ENCODE measurements at regions not wholly inside any gene's neighbourhood (a gene's known extent, or its start where the extent isn't known, plus 50 kb on each side); places are given as distances from the start of the nearest gene placed in this dataset.

DNA sequence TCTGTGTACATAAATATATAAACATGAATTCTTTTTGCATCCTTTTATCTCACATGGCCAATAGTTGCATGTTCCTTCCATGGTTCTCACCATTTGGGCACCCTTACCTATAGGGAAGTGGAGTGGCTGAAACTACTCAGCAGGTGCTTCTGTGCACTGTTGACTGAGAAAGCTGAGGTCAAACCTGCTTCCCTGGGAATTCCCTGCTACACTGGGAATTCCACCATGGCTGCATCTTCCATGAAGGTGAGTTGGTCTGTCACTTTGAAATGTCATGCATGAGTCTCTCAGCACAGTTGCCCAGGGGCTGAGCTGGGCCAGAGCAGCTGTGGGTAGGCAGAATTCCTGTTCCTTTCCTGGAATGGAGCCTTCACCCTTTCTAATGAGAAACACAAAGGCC, 193.8 kb upstream of the PRSS16 start:
- DNase-seq = no peak

DNA sequence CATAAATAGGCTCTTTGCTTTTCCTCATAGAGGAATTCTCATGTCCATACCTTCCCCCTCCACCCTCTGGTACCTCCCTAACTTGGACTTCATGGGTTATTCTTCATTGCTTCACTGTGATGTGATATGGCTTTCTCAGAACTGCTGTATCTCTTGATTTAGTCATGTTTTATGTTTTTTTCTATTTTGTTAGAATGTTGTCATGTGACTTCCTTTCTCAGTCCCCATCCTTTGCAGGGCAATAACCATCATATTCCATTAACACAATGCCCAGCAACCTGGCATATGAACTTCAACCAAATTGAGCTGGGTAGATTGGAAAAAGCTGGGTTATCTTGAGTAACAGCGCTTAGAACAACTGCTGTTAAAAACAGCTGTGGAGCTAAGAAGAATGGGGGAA, 190.9 kb upstream of the PRSS16 start:
- DNase-seq = no peak

DNA sequence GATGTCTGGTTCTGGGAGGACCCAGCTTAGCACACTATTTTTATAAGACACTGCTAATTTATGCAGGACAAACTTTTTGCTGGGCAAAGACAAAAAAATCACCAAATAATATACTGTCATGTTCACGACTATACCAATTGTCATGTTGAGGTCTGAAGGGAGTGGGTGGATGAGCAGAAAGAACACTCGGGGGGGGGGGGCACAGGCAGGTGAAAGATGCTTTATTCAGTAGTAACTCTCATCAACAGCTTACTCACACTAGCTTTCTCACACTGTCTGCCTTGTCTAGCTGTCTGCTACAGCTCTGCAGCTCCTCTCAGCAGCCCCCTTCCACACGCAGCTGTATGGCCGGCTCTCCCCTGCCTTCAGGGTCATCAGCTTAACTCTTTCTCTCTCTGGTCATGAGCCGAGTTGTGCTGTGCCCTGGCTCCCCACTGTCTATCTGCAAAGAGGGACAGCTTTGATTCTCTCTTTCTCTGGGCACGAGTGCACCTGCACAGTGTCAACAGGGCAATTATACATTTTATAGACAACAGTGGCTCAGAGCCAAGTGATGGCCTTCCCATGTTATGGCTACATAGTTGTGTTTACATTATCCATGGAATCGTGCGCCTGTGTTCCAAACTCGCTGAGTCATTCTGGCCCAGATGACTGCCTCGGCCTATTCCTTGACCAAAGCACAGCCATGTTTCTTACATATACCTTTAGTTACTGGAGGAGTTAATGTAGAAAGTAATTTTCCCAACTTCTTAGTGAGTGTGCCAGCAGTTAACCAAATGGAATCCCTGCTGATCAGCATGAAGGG, 187.7 kb upstream of the PRSS16 start:
- DNase-seq = no peak

DNA sequence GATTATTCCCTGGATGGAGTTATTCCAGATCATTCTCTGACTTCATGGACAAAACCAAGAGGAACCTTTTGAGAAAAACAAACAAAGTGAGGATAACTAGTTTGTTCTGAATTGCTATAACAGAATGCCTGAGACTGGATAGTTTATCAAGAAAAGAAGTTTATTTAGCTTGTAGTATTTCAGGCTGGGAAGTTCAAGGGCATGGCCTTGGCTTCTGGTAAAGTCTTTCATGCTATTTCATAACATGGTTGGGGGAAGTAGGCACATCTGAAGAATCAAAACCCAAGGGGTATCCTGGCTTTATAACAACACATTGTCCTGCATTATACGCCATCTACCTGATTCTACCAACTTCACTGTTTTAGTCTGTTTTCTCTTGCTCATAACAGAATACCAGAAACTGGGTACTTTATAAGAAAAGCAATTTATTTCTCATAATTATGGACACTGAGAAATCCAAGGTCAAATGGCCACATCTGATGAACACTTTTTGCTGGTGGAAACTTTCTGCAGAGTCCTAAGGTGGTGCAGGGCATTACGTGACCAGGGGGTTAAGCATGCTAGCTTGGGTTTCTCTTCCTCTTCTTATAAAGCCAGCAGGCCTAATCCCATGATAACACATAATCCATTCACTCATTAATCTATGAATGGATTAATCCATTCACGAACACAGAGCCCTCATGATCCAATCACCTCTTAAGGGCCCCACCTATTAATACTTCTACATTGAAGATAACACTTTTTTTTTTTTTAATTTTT, 186.1 kb upstream of the PRSS16 start:
- no peak for DNase-seq

DNA sequence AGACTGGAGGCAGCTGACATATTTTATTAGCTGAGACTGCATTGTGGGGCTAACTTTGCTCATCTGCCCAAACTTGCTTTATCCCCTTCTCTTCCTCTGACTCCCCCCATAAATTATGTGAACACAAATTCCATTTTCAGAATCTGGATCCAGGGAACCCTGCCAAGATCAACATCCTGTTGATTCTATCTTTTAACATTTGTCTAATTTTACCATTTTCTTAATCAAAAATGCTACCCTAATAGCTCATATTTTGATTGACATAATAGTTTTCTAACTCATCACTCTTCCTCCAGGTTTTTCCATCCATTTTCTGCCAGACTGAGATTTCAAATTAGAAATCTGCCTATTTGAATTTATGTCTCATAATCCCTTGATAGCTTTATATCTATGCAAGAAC, 184.7 kb upstream of the PRSS16 start:
- DNase-seq = no peak

DNA sequence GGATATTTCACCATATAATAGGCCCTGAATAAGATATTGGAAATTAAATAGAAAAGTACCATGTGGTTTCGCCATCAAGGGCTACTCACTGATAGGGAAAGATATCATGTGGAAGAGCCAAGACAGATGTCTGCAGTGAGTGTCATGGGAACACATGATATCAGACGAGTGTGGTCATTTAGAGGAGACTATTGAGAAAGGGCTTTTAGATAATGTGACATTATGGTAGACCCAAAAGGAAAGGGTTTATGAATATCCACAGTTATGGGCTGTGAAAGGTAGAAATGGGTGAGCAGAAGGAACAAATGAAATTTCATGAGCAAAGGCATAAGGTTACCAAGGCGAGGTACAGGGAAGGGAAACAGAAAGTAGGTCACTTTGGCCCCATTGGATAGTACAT, 182.3 kb upstream of the PRSS16 start:
- DNase-seq = no peak

DNA sequence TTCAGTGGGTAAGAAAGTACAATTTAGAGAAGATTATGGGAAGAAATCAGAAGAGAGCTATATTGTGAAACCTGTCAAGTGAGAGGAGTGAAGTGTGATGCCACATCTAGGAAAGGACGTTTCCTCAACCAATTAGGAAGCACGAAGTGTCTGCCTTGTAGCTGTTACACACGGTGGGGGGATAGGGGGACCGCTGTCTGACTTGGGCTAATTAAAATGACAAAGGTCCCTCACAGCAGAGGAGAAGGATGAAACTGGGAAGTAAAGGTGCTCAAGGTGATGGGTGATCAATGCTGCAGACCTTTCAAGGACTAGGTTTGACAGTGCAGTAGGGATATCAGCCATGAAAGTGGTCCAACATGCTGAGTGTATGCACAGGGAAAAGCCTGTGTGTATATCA, 181.1 kb upstream of the PRSS16 start:
- DNase-seq = no peak

DNA sequence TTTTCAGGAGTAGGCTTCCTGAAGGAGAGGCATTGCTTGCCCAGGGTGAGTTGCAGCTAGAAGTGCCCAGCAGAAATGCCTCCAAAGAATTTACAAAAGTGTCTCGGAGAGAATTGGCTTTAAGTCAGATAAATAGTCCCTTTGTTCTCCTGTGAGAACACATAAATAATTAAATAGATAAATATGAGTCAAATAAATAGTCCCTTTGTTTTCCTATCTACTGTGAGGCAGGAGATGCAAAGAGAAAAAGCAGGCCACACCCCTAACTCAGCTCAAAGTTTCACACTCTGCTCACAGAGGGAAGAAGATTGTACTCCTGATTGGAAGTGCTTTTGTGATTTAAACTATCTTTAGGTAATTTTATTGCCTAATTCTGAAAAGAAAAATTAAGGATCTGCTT, 180.7 kb upstream of the PRSS16 start:
- DNase-seq = no peak

DNA sequence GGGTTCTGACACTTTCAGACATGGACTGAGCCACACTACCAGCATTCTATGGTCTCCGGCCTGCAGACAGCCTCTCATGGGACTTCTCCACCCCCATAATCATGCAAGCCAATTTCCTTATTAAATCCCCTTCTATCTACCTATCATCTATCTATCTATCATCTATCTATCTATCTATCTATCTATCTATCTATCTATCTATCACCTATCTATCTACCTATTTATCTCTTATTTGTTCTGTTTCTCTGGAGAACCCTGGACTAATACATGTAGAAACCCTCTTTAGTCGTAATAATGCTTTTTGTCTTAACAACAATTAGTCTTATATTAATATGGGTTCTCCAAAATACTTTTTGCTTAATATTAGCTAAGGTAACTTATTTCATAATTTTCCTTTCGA, 174.1 kb upstream of the PRSS16 start:
- no peak for DNase-seq

DNA sequence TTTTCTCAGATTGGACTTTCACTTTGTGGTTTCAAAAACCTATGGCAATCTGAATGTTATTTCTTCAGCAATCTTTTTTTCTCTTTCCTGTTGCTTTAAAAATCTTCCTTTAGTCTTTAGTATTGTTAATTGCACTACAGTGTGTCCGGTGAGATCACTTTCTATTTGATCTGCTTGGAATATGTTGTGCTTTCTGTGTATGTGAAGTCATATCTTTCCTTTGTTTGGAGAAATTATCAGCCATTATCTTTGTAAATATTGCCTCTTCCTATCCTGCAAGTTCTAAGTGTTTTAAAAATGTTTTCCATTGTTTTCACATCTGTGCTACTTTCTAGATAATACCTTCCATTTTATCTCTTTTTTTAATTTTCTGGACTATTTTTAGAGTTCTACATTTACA, 171.4 kb upstream of the PRSS16 start:
- DNase-seq = no peak

DNA sequence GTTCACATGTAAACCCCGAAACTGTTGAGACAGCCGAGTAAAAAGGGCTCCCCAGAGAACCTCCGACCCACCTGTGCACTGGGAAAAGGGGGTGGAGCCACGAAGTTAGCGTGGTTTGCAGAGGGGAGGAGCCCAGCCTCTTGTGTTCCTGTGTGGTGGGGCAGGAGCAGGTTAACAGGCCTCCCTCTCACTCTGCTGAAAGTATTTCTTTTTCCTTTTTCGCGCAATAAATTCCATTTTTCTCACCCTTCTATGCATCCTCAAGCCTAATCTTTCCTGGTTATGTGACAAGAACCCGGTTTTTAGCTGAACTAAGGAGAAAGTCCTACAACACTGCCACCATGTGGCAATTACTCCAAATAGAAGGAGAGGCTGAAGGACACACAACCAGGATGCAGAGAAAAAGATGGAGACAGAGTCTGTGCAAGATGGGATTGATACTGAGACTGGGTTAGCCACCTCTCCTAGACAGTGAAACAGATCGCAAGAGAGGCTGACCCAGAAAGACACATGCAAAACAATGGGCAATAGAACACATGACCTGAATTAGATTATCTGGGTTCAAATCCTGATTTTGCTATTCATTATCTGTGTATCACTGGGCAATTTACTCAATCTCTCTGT, 168.7 kb upstream of the PRSS16 start:
- peak; percentile 56 to 72 (median 68) for DNase-seq

DNA sequence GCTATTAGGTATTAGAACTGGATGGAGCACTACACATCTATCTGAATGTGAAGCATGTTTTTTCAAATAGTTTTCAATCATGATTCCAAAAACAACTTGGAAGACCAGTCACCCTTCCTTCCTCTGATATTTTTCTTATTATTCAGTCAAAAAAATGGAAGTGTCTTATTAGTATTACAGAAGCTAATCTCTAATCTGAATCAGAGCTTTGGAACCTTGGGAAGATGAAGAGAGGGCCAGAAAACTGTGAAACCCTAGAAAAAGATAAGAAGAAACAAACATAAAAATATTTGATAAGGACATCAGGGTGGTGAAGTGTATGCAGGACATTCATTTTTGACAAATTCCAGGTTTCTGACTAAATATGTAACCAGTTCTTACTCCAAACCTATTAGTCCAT, 166.3 kb upstream of the PRSS16 start:
- DNase-seq = no peak

DNA sequence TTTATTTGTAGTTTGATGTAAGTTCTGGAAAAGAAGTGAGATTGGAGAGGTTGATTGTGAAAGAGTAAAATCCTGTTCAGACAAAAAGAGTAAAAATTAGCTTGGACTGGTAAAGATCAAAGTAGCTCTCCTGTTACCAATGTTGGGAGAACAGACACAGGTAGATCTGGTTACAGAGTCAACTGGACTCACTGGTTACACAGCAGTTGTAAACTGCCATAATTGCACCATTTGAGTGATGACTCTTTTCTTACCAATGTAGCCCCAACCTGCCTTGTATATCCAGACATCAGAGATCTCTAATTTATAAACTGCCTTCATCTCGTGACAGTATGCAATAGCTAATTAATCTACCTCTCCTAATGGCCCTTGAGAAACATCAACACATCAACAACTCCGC, 165.6 kb upstream of the PRSS16 start:
- DNase-seq = no peak

DNA sequence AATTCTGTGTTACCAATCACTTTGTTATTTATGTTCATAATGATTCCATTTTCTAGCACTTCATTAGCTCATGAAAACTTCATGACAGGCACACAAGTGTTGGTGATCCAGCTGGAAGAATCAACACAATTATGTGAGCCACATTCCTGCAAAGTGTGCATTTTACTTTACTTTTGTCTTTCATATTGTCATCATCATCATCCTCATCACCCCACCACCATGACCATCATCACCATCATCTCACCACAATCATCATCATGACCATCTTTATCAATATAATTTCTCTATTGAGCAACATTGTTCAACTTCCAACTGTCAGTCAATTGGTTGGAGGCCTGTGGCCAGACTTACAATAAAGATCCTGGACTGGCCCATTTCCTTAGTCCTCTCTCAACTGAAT, 159.4 kb upstream of the PRSS16 start:
- no peak for DNase-seq

DNA sequence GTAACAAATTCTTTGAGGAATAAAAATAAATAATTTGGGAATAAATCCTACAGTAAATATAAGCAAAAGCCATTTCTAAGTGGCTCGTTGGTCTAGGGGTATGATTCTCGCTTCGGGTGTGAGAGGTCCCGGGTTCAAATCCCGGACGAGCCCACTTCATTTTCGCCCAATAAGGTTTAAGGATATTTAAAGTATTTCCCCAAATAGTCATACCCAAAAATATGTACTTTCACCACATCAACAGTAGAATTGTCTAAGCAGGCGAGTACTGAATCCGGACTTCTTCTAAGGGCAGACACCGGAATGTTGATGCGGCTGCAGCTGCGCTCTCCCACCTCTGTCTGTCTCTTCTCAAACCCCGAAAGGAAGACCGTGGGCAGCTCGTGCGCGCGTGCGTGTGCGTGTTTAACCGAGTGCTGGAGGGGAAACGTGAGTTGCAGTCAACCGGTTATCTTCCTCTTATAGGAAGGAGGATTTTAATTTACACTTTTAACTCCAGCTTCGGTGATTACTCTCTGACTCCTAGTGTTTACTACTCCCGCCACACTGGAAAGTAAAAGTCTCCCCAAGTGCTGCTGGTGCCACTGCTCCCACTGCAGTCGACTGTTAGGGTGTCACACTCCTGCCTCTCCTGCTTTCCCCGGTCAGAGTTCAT, 155.7 kb upstream of the PRSS16 start:
- peak; percentile 19 to 48 (median 34) for DNase-seq

DNA sequence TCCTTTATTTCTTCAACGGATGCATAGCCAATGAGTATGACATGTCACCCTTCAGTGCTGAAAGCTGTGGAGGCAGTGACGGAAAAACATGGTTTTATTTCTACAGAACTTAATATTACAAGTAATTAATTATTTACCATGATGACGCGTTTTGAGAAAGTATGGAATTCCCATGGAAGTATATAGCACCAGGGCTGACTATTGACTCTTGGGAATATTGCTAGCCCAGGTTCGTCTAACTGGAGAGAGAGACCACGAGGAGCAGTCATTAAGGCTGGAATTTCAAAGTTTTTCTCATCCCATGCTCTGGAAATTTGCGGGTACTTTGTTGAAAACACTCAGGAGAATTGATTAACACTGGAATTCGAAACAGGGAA, 155.2 kb upstream of the PRSS16 start:
- no peak for DNase-seq

DNA sequence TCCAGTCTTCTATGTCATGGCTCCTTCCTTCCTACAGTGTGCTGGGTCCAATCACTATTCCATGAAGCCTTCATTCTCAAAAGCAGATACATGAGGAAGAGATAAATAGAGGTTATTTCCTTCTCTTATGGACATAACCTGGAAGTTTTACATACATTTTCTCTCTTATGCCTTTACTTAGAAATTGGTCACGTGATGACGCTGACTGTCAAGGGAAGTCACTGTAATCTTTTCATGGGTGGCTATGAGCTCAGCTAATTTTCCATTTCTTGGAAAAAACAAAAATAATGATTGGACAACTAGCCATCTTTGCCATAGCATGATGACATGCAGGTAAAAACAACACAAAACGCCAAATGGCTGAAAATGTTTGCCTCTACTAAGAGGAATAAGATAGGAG, 151.6 kb upstream of the PRSS16 start:
- DNase-seq = no peak

DNA sequence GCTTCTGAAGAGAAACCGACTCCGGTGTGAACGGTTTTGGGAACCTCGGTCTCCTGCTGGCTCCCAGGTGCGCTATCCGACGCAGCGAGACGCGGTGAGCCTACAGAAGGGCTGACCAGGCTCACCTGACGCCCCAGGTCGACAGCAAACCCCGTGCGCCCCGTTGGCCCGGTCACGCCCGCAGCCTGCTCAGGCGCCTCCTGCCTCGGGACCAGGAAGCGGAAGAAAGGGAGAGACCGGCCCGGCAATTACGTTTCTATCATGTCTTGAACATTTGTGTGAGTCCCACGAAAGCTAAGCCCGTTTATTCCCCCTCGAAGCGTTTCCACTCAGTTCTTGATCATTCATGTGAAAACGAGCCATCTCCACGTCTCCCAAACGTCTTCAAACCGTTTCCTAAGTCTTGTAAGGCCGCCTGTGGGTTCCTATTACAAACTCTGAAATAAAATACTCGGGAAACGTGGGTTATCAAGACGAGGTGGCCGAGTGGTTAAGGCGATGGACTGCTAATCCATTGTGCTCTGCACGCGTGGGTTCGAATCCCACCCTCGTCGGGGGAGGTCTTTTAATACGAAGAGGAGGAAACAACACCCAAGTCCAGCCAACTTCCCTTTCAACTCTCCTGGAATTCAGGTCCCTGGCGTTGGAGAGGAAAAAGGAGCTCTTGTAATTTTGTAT, 150.5 kb upstream of the PRSS16 start:
- peak; percentile 41 to 70 (median 56) for DNase-seq

DNA sequence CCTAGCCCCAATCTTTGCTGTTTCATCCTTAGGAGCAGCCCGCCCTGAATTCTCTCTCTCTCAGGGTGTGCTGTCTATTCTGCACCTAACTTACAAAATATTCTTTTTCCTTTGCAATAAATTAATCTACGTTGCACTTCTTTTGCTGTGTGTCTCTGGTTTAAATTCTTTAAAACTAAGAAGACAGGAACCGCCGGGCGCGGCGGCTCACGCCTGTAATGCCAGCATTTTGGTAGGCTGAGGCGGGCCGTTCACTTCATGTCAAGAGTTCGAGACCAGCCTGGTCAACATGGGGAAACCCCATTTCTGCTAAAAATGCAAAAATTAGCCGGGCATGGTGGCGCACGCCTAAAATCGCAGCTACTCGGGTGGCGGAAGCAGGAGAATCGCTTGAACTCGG, 148.5 kb upstream of the PRSS16 start:
- no peak for DNase-seq

DNA sequence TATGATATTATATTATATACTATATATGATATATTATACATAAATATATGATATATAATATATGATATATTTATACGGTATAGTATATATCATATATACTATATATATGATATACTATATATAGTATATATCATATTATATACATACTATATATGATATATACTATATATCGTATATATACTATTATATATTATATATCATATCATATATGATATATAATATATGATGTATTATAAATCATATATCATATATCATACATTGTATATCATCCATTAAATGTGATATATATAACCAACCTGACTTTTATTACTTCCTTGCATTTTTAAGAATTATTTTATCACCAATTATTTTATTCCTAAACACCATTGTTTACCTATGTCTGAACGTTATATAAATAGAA, 146.6 kb upstream of the PRSS16 start:
- DNase-seq = no peak

DNA sequence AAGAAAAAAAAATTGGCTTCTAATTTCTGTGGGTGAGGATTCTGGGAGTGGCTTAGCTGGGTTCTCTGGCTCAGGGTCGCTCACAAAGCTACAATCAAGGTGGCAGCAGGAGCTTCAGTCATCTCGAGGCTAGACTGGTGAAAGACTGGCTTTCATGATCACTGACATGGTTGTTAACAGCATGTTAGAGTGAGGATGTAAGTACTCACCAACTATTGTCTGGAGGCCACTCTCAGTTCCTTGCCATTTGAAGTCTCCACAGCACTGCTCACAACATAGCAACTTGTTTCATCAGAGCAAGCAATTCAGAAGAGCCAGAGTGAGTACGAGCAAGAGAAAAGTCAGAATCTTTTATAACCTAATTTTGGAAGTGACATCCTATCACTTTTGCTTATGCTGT, 145.7 kb upstream of the PRSS16 start:
- DNase-seq = no peak

DNA sequence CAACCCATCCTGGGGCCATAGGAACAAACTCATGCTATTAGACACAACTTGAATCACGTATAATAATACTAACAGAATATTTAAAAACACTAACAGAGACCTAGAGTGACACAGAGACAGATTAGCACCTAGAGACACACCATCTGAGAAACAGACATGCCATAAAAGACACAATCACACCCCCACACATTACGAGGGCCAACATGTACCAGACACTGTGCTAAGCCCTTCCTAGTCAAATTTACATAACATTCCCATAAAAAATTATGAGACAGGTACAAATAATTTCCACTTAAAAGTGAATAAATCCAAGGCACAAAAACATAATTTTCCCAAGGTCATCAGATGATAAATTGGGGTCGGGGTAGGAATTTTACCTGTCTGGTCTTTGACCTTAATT, 141.1 kb upstream of the PRSS16 start:
- no peak for DNase-seq

DNA sequence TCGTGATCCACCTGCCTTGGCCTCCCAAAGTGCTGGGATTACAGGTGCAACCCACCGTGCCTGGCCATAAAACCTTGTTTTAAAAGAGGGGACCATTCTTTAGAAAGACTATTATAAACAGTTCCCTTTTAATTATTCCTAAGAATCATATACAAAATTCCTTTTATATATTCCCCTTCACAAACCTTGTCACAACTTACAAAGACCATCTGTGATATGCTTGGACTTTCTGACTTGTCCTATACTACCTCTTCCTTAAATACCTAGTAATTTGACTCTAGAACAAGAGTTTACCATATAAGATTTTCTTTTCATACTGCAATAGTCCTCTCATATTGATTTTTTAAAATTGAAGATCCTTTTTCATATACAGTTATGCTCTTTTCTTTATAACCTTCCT, 135.8 kb upstream of the PRSS16 start:
- no peak for DNase-seq

All from suppressor macrophage (primary cell).